SK-N-SH (cell line): ENCODE measurements at regions not wholly inside any gene's neighbourhood (a gene's known extent, or its start where the extent isn't known, plus 50 kb on each side); places are given as distances from the start of the nearest gene placed in this dataset.

Experiments
- GABPA ChIP-seq: IDR thresholded peaks from 2 replicates; pipeline ENCODE4 v1.4.0; 2012; ENCODE audit warnings: low read depth, mild to moderate bottlenecking
- TF ChIP-seq, protein P1 (sequence below): IDR thresholded peaks from 2 replicates; pipeline ENCODE4 v1.4.0; 2012; ENCODE audit warnings: low read depth, borderline replicate concordance
- TF ChIP-seq, protein P2 (sequence below): fragments of 200-600 bp; sonication (generic); IDR thresholded peaks from 2 replicates; pipeline ENCODE4 v1.6.1; 2017; ENCODE audit warnings: antibody characterized with exemption, mild to moderate bottlenecking, moderate library complexity

DNA sequence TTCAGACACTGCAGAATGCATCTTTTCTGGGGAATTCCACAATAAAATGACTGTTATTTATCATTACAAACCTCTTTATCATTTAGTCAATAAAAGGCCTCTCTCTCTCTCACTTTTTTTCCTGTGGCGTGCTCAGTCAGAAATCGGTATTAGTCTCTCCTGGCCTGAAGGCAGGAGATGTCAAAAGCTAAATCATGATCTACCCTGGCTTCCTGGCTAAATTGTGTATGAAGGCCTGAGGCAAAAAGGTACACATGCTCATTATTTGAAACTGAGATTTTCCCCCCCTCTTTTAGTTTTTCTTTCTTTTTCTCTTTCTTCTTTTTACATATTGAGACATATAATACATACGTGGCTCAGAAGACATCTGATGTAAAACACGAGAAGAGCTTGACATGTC is 375.0 kb upstream of the SLC35B3 start:
- TF ChIP-seq GABPA: no peak
- TF ChIP-seq, protein P1, sequence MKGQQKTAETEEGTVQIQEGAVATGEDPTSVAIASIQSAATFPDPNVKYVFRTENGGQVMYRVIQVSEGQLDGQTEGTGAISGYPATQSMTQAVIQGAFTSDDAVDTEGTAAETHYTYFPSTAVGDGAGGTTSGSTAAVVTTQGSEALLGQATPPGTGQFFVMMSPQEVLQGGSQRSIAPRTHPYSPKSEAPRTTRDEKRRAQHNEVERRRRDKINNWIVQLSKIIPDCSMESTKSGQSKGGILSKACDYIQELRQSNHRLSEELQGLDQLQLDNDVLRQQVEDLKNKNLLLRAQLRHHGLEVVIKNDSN: no peak
- TF ChIP-seq, protein P2, sequence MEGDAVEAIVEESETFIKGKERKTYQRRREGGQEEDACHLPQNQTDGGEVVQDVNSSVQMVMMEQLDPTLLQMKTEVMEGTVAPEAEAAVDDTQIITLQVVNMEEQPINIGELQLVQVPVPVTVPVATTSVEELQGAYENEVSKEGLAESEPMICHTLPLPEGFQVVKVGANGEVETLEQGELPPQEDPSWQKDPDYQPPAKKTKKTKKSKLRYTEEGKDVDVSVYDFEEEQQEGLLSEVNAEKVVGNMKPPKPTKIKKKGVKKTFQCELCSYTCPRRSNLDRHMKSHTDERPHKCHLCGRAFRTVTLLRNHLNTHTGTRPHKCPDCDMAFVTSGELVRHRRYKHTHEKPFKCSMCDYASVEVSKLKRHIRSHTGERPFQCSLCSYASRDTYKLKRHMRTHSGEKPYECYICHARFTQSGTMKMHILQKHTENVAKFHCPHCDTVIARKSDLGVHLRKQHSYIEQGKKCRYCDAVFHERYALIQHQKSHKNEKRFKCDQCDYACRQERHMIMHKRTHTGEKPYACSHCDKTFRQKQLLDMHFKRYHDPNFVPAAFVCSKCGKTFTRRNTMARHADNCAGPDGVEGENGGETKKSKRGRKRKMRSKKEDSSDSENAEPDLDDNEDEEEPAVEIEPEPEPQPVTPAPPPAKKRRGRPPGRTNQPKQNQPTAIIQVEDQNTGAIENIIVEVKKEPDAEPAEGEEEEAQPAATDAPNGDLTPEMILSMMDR: no peak
